ENCODE measurements at regions not wholly inside any gene's neighbourhood (a gene's known extent, or its start where the extent isn't known, plus 50 kb on each side); places are given as distances from the start of the nearest gene placed in this dataset.

DNA sequence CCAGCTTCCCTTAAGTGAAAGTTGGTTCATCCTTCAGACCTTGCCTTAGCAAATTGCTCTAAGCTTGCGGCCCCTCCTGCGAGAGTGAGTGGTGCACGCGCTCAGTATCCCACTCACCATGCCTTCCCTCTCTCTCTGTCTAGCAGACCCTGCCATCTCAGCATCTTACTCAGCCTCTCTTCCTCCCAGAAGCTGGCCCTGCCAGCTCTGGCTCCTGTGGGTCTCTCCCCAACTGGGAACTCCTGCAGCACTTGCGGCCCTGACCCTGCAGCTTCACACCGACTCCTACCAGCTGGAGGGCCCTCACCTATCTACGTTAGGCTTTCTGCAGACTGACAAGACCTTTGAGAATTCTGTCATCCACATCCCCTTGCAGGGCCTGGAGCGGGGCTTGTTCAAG, 286.1 kb upstream of the TLE3 start:
- TF ChIP-seq POLR2A (IDR thresholded peaks at IDR 0.05; ENCODE audit: control extremely low read depth in 1 of 2, low read depth in 2 of 2, low read length in 2 of 2) (no peak), GTF2F1 (IDR thresholded peaks at IDR 0.05; ENCODE audit: borderline replicate concordance, low read depth, low read length) (no peak), EP300 (IDR thresholded peaks at IDR 0.05; ENCODE audit: borderline replicate concordance in 1 of 2, low read depth in 2 of 2, low read length in 2 of 2) (no peak), FOSL1 (IDR thresholded peaks at IDR 0.05; ENCODE audit: insufficient read depth, low read depth, low read length) (no peak), TBP (IDR thresholded peaks at IDR 0.05; ENCODE audit: low read depth, low read length) (no peak), EZH2 (IDR thresholded peaks at IDR 0.05; ENCODE audit: low read depth, low read length, severe bottlenecking) (no peak), TAF1 (IDR thresholded peaks at IDR 0.05; ENCODE audit: low read depth, low read length) (no peak), SIN3A (conservative IDR thresholded peaks at IDR 0.05 in 1 of 2, IDR thresholded peaks at IDR 0.05 in 1 of 2; ENCODE audit: low read depth in 1 of 2, low read length in 2 of 2) (no peak), CHD2 (IDR thresholded peaks at IDR 0.05; ENCODE audit: low read length) (no peak), BCL11A (IDR thresholded peaks at IDR 0.05; ENCODE audit: low read depth in 2 of 2, low read length in 2 of 2) (no peak), YY1 (IDR thresholded peaks at IDR 0.05; ENCODE audit: low read depth, low read length) (no peak), SP1 (IDR thresholded peaks at IDR 0.05; ENCODE audit: low read depth, low read length) (no peak)
- TF ChIP-seq, protein P1, sequence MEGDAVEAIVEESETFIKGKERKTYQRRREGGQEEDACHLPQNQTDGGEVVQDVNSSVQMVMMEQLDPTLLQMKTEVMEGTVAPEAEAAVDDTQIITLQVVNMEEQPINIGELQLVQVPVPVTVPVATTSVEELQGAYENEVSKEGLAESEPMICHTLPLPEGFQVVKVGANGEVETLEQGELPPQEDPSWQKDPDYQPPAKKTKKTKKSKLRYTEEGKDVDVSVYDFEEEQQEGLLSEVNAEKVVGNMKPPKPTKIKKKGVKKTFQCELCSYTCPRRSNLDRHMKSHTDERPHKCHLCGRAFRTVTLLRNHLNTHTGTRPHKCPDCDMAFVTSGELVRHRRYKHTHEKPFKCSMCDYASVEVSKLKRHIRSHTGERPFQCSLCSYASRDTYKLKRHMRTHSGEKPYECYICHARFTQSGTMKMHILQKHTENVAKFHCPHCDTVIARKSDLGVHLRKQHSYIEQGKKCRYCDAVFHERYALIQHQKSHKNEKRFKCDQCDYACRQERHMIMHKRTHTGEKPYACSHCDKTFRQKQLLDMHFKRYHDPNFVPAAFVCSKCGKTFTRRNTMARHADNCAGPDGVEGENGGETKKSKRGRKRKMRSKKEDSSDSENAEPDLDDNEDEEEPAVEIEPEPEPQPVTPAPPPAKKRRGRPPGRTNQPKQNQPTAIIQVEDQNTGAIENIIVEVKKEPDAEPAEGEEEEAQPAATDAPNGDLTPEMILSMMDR (IDR thresholded peaks at IDR 0.05; ENCODE audit: control extremely low read depth in 1 of 3, insufficient read depth in 1 of 3, low read depth in 1 of 3, low read length in 3 of 3): no peak

Measured in H1 (cell line).